Epithelial cell of proximal tubule (primary cell): ENCODE measurements at regions not wholly inside any gene's neighbourhood (a gene's known extent, or its start where the extent isn't known, plus 50 kb on each side); places are given as distances from the start of the nearest gene placed in this dataset.
"Not testable (repeated sequence)": the region's sequence is repeated elsewhere in the genome, so short reads cannot be mapped to it uniquely, and the experiment has no call there.

Experiments
- DNase-seq: peaks from one replicate; pipeline ENCODE4 v3.0.0-alpha.2; 2011; ENCODE audit warnings: low read depth
- H3K4me3 ChIP-seq: 2 replicates; pipeline ENCODE4 v1.5.1; 2011; ENCODE audit warnings: low read depth, mild to moderate bottlenecking, low read length
- TF ChIP-seq, protein P1 (sequence below): conservative IDR thresholded peaks from 2 replicates; pipeline ENCODE4 v1.5.1; 2012; ENCODE audit warnings: low read depth, mild to moderate bottlenecking, low read length

DNA sequence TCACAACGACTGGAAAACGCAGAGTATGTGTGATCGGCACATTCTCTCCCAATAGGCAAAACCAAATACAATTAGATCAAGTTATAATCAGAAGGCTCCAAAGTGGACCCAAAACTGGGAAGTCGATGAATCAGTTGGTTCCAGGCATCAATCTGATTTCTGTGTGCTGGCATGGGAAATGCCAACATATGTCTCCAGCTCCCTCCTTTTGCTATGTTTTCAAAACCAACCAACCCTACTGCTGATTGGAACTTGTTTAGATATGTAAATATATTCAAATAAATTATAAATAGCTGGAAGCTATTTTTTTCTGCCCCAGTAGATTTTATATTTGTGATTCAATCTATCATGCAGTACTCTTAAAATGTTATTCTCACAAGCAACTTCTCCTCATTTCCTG lies 284.2 kb downstream of the HS3ST3B1 start:
- TF ChIP-seq, protein P1, sequence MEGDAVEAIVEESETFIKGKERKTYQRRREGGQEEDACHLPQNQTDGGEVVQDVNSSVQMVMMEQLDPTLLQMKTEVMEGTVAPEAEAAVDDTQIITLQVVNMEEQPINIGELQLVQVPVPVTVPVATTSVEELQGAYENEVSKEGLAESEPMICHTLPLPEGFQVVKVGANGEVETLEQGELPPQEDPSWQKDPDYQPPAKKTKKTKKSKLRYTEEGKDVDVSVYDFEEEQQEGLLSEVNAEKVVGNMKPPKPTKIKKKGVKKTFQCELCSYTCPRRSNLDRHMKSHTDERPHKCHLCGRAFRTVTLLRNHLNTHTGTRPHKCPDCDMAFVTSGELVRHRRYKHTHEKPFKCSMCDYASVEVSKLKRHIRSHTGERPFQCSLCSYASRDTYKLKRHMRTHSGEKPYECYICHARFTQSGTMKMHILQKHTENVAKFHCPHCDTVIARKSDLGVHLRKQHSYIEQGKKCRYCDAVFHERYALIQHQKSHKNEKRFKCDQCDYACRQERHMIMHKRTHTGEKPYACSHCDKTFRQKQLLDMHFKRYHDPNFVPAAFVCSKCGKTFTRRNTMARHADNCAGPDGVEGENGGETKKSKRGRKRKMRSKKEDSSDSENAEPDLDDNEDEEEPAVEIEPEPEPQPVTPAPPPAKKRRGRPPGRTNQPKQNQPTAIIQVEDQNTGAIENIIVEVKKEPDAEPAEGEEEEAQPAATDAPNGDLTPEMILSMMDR: no peak
- no peak for DNase-seq
- H3K4me3 ChIP-seq: no peak overlapping the region

DNA sequence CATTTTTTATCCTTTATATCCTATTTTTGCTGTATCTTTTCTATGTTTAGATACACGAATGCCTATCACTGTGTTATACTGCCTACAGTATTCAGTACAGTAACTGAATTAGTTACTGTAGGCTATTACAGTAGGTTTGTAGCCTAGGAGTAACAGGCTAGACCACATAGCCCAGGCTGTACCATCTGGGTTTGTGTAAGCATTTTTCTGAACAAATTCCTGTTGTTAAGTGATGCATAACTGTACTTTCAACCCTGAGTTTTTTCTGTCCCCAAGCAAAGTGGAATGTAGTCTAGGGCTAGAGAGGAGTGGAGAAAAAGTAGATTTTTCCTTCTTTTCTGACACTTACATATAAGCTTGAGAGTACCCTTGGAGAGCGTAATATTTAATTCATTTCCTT lies 282.1 kb downstream of the HS3ST3B1 start:
- TF ChIP-seq, protein P1: no peak

DNA sequence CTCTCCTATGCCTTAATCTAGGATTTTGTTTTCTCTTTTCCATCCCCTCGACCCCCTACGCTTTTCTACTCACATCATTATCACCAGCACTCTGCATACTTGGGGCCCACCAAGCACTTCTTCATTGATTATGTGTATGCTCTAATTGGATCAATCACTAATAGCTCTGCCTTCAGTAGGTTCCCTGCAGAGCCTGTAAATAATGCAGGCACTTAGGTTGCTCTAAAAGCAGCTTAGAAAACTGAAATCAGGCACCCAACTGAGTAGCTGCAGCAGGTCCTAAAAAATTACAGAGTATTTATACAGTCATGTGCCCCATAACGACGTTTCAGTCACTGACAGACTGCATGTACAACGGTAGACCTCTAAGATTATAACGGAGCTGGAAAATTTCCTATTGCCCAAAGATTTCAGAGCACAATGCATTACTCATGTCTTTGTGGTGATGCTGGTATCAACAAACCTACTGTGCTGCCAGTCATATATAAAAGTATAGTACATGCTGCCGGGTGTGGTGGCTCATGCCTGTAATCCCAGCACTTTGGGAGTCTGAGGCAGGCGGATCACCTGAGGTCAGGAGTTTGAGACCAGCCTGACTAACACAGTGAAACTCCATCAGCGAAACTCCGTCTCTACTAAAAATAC lies 280.4 kb downstream of the HS3ST3B1 start:
- H3K4me3 ChIP-seq: no peak overlapping the region
- no peak for DNase-seq
- TF ChIP-seq, protein P1: no peak

More for the DNA sequence above, 282.1 kb downstream of the HS3ST3B1 start:
- H3K4me3 ChIP-seq: no peak overlapping the region
- DNase-seq: no peak

DNA sequence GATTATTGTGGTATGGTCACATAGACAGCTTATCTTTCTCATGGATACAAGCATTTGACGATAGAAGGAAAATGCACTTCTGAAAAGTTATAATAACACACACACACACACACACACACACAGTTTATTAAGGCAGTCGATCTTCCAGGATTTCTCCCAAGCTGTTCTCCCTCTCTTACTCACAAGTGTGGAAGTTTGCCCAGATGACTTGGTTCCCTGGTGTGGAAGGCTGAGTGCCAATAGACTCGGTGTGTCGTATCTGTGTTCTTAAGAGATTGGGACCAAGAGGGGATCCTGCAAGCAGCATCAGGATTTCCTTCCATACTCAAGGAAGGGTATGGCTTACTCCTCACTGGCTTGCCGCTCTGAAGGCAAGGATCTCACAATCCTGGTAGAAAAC lies 279.6 kb downstream of the HS3ST3B1 start:
- TF ChIP-seq, protein P1: no peak
- no peak for DNase-seq
- no peak overlapping the region for H3K4me3 ChIP-seq

DNA sequence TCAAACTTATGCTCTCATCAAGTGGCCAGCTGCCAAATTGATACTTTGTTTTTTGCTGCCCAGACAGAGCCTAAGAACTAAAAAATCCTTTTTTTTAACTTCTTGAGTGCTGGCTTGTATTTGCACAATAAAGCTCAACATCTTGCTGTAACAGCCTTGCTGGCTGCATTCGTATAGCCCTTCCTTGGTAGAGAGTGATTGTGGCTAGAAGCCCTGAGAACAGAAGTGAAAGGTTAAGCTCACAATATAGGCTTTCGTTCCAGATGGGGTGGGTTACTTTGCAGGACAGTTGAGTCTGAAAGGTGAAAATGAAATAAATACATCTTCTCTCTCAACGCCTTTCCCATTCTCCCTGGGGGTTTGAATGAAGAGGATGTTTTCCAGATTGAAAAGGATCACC lies 278.8 kb downstream of the HS3ST3B1 start:
- no peak overlapping the region for H3K4me3 ChIP-seq
- TF ChIP-seq, protein P1: no peak
- DNase-seq: no peak

DNA sequence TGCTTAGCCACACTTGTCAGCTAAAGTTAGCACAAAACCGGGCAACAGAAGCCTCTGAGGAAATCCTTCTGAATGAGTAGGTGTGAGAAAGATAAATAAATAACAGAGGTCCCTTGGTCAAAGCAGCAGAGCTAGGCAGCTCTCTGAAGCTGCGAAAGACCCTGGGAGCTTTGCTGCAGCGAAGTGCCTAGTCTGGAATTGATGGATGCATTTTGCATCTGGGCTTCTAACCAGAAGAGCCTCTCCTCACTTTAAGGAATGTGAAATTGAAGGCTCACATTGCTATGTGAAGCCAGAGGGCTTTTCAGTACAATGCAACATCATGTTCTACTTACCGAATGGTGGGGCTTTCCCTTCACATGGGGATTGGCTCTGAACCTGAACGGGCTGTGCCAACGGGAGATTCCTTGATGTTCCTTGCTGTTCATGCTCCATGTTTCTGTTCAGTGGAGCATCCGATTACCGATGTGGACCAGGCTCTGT lies 274.6 kb downstream of the HS3ST3B1 start:
- no peak overlapping the region for H3K4me3 ChIP-seq
- no peak for DNase-seq
- TF ChIP-seq, protein P1: no peak

DNA sequence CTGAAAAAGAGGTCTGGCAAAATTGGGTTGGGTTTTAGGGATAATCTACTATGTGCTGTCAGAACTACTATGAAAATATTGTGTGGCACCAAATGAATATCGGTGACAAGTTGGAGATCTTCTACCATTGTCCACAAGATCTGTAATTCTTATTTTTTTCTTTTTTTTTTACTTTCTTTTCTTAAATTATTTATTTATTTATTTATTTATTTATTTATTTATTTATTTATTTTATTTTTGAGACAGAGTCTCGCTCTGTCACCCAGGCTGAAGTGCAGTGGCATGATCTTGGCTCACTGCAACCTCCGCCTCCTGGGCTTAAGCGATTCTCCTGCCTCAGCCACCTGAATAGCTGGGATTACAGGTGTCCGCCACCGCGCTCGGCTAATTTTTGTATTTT lies 259.4 kb downstream of the HS3ST3B1 start:
- not testable (repeated sequence) for H3K4me3 ChIP-seq, DNase-seq
